Kidney (tissue), 13 donors: ENCODE measurements at regions not wholly inside any gene's neighbourhood (a gene's known extent, or its start where the extent isn't known, plus 50 kb on each side); places are given as distances from the start of the nearest gene placed in this dataset.

Experiments
- DNase-seq, 5 donors: peaks; one replicate each; pipeline ENCODE4 v3.0.0-alpha.2; 2013 to 2020
- FAIRE-seq: peaks from 2 replicates; lab custom pipeline; 2012; peaks lifted over from hg19 to GRCh38; lab: Jason Lieb, UNC
- H3K27ac ChIP-seq, 2 donors: one replicate each; pipeline ENCODE4 v1.7.0; 2013; ENCODE audit warnings: low read depth in 2 of 2, low read length in 2 of 2, inconsistent platforms in 1 of 2
- H3K27me3 ChIP-seq: one replicate; pipeline ENCODE4 v1.7.1; 2013; ENCODE audit warnings: low read length, inconsistent platforms; ENCODE audit not compliant: control insufficient read depth, insufficient read depth
- H3K36me3 ChIP-seq, 3 donors: one replicate each; pipeline versions ENCODE4 v1.7.0 to v1.7.1; 2013; ENCODE audit warnings: low read length in 3 of 3, control low read depth in 1 of 3, inconsistent platforms in 1 of 3; ENCODE audit not compliant: insufficient read depth in 3 of 3, control insufficient read depth in 2 of 3
- H3K4me1 ChIP-seq, 3 donors: one replicate each; pipeline versions ENCODE4 v1.7.0 to v1.7.1; 2013; ENCODE audit warnings: low read length in 3 of 3, inconsistent platforms in 1 of 3, low read depth in 1 of 3; ENCODE audit not compliant: control insufficient read depth in 2 of 3, insufficient read depth in 2 of 3
- H3K4me3 ChIP-seq, 3 donors: one replicate each; pipeline versions ENCODE4 v1.7.0 to v1.8.1; 2013; ENCODE audit warnings: low read length in 3 of 3, control low read depth in 1 of 3, inconsistent platforms in 1 of 3
- H3K9ac ChIP-seq, 3 donors: one replicate each; pipeline versions ENCODE4 v1.7.0 to v1.7.1; 2013; ENCODE audit warnings: low read length in 3 of 3, control low read depth in 1 of 3, inconsistent platforms in 1 of 3
- H3K9me3 ChIP-seq, 3 donors: one replicate each; pipeline versions ENCODE4 v1.7.0 to v1.7.1; 2013; ENCODE audit warnings: low read length in 3 of 3, control low read depth in 1 of 3, inconsistent platforms in 1 of 3; ENCODE audit not compliant: control insufficient read depth in 2 of 3, insufficient read depth in 1 of 3
- intact Hi-C: fragments of 100-400 bp; cut with DNase I; formaldehyde crosslinking; loops from one replicate; pipeline ENCODE4 v1.11.1; 2022
- TF ChIP-seq, protein P1 (sequence below): IDR thresholded peaks from 3 replicates; pipeline ENCODE4 v1.5.1; 2012; ENCODE audit warnings: mild to moderate bottlenecking, moderate library complexity, borderline replicate concordance; ENCODE audit not compliant: insufficient read depth; ENCODE audit errors: extremely low read depth
- donor health status: control.
- donor health status: control.
- donor health status: control.
- donor health status: control.
- donor health status: control.
- donor health status: DM: yes; HTN: yes; CAD: no.
- donor health status: Normal renal cell carcinoma (clear cell type).

- Histone ChIP-seq H3K4me3 (no peak overlapping the region), H3K36me3 (no peaks in the 10 kb centered on the region), H3K9me3 (no peaks in the 10 kb centered on the region), H3K27me3 (no peaks in the 10 kb centered on the region), H3K9ac (no peak overlapping the region), H3K4me1 (no peaks in the 10 kb centered on the region), H3K27ac (no peak overlapping the region)
- TF ChIP-seq, protein P1, sequence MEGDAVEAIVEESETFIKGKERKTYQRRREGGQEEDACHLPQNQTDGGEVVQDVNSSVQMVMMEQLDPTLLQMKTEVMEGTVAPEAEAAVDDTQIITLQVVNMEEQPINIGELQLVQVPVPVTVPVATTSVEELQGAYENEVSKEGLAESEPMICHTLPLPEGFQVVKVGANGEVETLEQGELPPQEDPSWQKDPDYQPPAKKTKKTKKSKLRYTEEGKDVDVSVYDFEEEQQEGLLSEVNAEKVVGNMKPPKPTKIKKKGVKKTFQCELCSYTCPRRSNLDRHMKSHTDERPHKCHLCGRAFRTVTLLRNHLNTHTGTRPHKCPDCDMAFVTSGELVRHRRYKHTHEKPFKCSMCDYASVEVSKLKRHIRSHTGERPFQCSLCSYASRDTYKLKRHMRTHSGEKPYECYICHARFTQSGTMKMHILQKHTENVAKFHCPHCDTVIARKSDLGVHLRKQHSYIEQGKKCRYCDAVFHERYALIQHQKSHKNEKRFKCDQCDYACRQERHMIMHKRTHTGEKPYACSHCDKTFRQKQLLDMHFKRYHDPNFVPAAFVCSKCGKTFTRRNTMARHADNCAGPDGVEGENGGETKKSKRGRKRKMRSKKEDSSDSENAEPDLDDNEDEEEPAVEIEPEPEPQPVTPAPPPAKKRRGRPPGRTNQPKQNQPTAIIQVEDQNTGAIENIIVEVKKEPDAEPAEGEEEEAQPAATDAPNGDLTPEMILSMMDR, result no peak
- FAIRE-seq (no peak), DNase-seq (peak in 1 of 5 donors; percentile 3)
- intact Hi-C loops, result no loop called here
These were observed 192.7 kb upstream of the TFAP2D start for GRCh38 chr6:50520326-50521266.

DNA sequence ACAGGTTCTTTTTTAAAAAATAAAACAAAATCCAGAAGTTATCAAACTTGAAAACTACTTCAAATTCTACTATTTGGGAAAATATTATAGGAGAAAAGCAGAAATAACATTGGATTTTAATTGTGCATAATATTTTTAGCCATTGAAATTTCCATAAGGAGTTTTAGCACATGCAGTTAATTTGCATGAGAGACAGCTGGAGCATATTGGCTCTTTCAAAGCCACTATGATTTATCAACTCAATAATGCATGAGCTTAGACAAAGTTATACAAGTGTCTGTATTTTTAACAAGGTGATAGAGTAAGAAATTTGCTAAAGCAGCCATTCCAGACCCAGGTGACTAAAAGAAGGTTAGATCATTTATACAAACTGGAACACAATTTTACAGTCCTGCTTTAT, 189.0 kb upstream of the TFAP2D start:
- TF ChIP-seq, protein P1, result no peak
- Histone ChIP-seq H3K4me1 (no peaks in the 10 kb centered on the region), H3K27me3 (no peaks in the 10 kb centered on the region), H3K27ac (no peak overlapping the region), H3K4me3 (no peak overlapping the region), H3K9me3 (no peaks in the 10 kb centered on the region), H3K36me3 (no peaks in the 10 kb centered on the region), H3K9ac (no peak overlapping the region)
- intact Hi-C loops, result no loop called here
- DNase-seq, result no peak
- no peak for FAIRE-seq

DNA sequence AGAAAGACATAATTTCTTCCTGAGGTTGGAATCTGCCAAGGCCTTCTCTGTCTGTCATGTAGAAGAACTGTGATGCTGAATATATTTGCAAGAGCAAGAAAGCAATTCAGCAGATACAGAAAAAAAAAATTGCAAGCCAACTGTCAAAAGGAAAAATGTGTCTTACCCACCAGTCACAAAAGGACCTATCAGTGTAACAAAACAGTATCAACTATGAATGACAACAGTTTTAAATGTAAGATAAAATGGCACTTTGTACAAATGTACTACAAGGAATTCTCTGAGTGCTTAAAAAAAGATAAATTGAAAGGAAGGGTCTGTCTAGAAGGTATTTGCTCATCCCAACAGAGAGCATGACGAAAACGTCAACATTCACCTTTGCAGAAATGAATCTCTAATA, 185.3 kb upstream of the TFAP2D start:
- Histone ChIP-seq H3K9me3 (no peaks in the 10 kb centered on the region), H3K4me1 (no peaks in the 10 kb centered on the region), H3K4me3 (no peak overlapping the region), H3K27me3 (no peaks in the 10 kb centered on the region), H3K9ac (no peak overlapping the region), H3K27ac (no peak overlapping the region), H3K36me3 (no peaks in the 10 kb centered on the region)
- intact Hi-C loops, result no loop called here
- FAIRE-seq, result no peak
- no peak for DNase-seq
- TF ChIP-seq, protein P1, result no peak
